Liver (tissue), 3 donors: ENCODE measurements at regions not wholly inside any gene's neighbourhood (a gene's known extent, or its start where the extent isn't known, plus 50 kb on each side); places are given as distances from the start of the nearest gene placed in this dataset.

ENCODE experiments used
- EGR1 ChIP-seq, 2 donors: IDR thresholded peaks; 2 replicates each; pipeline ENCODE4 v1.6.1; 2016 to 2018; ENCODE audit warnings: antibody characterized with exemption in 2 of 2, low read depth in 2 of 2
- YY1 ChIP-seq: IDR thresholded peaks from 2 replicates; pipeline ENCODE4 v1.6.1; 2016; ENCODE audit warnings: antibody characterized with exemption, mild to moderate bottlenecking
- TF ChIP-seq, protein P1 (sequence below): fragments of 150-350 bp; IDR thresholded peaks from 2 replicates; pipeline ENCODE4 v1.5.1; 2017; ENCODE audit warnings: improper control_type of control experiment, low read depth, low read length; ENCODE audit not compliant: missing input control
- TF ChIP-seq, protein P2 (sequence below): IDR thresholded peaks from 2 replicates; pipeline ENCODE4 v1.6.1; 2016; ENCODE audit warnings: antibody characterized with exemption
- TF ChIP-seq, protein P3 (sequence below): IDR thresholded peaks from 2 replicates; pipeline ENCODE4 v1.6.1; 2016; ENCODE audit warnings: antibody characterized with exemption, mild to moderate bottlenecking
- donor health status: healthy.
- donor health status: healthy.

DNA sequence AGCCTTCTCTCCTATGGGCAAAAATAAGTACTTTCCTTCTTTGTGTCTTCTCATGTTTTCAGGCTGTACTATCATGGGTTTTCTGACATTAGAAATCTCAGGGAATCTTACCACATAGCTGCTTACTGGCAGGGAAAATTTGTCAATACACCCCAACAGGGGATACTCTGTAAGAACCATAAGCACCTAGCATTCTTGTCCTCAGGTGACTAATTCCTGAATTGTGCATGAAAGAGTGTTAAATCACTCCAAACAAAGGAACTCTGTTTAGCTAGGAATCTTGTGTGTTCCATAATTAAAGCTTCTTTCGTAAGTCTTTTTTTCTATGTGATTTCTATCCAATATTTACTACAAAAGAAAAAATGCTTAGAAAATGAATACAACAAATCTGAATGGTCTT, 206.7 kb upstream of the POT1 start:
- TF ChIP-seq YY1: no peak
- TF ChIP-seq, protein P1, sequence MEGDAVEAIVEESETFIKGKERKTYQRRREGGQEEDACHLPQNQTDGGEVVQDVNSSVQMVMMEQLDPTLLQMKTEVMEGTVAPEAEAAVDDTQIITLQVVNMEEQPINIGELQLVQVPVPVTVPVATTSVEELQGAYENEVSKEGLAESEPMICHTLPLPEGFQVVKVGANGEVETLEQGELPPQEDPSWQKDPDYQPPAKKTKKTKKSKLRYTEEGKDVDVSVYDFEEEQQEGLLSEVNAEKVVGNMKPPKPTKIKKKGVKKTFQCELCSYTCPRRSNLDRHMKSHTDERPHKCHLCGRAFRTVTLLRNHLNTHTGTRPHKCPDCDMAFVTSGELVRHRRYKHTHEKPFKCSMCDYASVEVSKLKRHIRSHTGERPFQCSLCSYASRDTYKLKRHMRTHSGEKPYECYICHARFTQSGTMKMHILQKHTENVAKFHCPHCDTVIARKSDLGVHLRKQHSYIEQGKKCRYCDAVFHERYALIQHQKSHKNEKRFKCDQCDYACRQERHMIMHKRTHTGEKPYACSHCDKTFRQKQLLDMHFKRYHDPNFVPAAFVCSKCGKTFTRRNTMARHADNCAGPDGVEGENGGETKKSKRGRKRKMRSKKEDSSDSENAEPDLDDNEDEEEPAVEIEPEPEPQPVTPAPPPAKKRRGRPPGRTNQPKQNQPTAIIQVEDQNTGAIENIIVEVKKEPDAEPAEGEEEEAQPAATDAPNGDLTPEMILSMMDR: no peak
- TF ChIP-seq, protein P2, sequence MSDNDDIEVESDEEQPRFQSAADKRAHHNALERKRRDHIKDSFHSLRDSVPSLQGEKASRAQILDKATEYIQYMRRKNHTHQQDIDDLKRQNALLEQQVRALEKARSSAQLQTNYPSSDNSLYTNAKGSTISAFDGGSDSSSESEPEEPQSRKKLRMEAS: no peak
- TF ChIP-seq EGR1 (IDR thresholded peaks at IDR 0.05; ENCODE audit: low read depth in 2 of 2): no peak
- TF ChIP-seq, protein P3, sequence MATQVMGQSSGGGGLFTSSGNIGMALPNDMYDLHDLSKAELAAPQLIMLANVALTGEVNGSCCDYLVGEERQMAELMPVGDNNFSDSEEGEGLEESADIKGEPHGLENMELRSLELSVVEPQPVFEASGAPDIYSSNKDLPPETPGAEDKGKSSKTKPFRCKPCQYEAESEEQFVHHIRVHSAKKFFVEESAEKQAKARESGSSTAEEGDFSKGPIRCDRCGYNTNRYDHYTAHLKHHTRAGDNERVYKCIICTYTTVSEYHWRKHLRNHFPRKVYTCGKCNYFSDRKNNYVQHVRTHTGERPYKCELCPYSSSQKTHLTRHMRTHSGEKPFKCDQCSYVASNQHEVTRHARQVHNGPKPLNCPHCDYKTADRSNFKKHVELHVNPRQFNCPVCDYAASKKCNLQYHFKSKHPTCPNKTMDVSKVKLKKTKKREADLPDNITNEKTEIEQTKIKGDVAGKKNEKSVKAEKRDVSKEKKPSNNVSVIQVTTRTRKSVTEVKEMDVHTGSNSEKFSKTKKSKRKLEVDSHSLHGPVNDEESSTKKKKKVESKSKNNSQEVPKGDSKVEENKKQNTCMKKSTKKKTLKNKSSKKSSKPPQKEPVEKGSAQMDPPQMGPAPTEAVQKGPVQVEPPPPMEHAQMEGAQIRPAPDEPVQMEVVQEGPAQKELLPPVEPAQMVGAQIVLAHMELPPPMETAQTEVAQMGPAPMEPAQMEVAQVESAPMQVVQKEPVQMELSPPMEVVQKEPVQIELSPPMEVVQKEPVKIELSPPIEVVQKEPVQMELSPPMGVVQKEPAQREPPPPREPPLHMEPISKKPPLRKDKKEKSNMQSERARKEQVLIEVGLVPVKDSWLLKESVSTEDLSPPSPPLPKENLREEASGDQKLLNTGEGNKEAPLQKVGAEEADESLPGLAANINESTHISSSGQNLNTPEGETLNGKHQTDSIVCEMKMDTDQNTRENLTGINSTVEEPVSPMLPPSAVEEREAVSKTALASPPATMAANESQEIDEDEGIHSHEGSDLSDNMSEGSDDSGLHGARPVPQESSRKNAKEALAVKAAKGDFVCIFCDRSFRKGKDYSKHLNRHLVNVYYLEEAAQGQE: no peak
